ENCODE measurements at regions not wholly inside any gene's neighbourhood (a gene's known extent, or its start where the extent isn't known, plus 50 kb on each side); places are given as distances from the start of the nearest gene placed in this dataset.
"Not testable (repeated sequence)": the region's sequence is repeated elsewhere in the genome, so short reads cannot be mapped to it uniquely, and the experiment has no call there.

DNA sequence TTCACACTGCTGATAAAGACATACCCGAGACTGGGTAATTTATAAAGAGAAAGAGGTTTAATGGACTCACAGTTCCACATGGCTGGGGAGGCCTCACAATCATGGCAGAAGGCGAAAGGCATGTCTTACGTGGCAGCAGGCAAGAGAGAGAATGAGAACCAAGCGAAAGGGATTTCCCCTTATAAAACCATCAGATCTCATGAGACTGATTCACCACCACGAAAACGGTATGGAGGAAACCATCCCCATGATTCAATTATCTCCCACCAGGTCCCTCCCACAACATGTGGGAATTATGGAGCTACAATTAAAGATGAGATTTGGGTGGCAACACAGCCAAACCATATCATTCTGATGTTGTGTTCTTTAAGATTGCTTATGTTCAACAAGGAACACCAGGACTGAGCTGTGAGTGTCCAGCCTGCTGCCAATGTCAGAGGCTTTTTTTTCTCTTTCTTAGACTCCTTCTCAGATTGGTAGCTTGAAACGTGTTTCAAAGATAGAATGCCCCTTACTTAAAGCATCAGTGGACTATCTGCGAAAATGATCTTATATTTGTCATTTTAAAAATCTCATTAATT lies 124.1 kb upstream of the TWIST2 start:
- not testable (repeated sequence) for DNase-seq (ENCODE audit: low spot score)

GRCh38 chr2:238724728-238725127 lies 123.2 kb upstream of the TWIST2 start:
- DNase-seq (ENCODE audit: low spot score), result no peak

DNA sequence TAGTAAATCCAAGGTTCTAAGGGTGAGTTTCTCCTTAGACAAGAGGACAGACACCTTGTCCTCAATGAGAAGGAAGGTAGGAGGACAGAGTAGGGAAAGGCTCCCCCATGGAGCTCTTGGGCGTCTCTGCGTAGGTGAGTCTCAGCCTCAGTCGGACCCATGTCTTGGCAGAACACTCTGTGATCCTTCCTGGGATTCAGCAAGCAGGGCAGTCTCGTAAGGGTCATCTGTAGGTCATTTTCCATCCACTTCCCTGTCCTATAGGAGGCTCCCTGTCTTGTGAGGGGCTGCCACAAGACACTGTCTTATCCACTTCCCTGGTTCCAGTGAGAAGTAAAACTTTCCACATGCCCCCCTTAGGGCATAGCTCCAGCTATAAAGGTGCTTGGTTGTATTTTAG lies 122.6 kb upstream of the TWIST2 start:
- no peak for DNase-seq (ENCODE audit: low spot score)

GRCh38 chr2:238726670-238727584 lies 121.0 kb upstream of the TWIST2 start:
- DNase-seq (ENCODE audit: low spot score), result no peak

DNA sequence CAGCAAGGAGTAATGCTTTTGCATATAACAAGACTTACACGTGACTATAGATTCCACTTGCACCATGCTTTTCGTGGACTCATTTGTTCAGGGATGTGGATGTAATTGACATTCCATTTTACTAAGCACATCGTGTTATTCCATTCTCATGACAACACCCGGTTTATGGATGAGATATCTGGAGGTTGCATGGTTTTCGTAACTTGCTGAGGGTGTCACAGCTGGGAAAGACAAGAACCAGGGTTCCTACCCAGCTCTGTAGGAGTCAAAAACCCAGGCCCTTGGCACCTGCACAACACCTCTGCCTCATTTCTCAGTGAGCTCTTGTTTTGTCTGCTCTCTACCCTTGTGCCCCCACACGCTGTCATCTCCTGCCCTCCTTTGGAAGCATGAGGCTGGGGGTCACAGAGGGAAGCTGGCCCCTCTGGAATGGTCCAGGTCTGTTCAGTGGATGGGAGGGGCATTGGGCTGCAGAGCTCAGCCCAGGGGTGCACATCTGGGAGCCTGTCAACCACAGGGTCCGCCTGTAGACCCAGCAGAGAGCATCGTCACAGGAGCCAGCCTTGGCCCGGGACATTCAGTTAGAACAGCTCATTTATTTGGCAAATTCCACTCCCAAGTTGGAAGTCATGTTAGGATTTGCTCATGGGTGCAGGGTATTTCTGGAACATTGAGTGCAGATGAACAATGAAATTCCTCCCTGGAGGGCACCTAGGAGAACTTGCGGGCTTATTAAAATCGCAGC lies 120.1 kb upstream of the TWIST2 start:
- DNase-seq (ENCODE audit: low spot score), result no peak

DNA sequence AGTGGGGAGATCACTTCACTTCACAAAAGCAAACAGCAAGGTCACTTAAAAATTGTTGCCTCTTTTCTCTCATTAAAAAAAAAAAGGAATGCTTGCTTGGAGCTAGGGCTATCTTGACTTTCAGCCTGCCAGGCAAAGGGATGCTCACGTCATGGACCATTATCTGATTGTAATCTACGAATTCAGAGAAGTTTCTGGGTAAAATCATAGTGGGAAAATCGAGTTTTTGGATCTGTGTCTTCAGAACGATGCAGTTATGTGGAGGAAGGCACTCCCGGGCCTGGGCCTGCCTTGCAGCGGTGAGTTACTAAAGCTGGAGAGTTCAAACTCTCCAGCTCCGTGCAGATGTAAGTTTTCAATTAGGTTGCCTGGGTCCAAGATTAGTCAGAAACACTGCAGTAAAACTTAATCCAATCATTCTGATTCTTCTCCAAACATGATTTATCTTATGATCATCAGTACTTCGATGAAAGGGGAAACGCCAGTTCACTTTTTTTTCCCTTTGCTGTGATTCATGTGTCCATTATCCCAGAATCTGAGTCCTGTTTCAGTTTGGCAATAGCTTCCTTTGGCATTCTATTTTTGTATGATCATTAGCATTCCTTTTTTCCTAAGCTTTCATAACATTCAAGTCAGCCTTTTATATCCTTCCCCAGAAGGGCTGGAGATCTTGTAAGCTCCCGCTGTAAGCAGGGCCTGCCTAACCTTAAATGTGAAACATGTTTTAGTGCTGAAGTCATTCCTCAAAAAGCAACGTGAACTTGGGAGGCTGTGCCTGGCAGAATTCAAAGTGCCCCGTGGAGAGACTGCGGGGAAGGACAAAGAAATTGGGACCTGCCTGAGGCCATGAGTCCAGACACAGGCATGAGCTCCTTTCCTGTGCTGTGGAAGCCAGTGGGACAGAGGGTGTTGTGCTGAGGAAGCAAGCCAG lies 119.3 kb upstream of the TWIST2 start:
- DNase-seq (ENCODE audit: low spot score), result no peak

GRCh38 chr2:238729261-238729935 lies 118.5 kb upstream of the TWIST2 start:
- no peak for DNase-seq (ENCODE audit: low spot score)

- no peak for DNase-seq (ENCODE audit: low spot score)
Observed at GRCh38 chr2:238730001-238730669, 117.8 kb upstream of the TWIST2 start.

DNA sequence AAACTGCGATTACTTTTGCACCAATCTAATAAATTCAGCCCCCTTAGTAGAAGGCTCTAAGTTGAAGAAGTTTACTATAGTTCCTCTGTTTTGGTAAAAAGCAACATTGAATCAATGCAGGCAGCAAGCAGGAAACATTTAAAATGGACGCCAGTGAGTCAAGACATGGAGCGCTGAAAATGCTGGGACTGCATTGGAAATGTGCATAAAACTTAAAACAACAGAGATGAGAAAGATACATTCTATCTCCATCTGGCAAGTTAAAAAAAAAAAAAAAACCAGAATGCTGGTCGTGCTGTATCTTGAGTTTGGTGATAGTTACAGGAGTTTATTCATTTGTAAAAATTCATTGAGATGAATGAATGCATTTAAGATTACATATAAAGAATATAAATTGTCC lies 117.0 kb upstream of the TWIST2 start:
- no peak for DNase-seq (ENCODE audit: low spot score)

GRCh38 chr2:238731961-238732360 lies 115.9 kb upstream of the TWIST2 start:
- DNase-seq (ENCODE audit: low spot score), result no peak

DNA sequence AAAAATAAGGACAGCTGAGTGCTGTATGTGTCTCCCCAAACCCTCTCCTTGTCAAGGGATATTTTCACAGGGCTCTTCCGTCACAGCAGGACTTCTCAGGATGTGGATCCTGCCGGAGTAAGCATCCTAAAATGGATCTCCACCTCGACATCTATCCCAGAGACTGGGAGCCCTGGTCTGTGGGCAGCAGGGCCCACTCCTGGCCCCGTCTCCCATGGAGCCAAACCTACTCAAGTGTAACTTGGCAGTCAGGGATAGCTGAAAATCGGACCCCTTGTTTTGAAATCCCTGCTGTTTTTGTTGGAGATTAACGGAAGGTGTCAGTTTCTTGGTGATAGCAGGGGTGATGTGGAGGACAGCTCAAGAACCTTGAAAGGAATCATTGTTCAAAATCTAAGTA lies 109.0 kb upstream of the TWIST2 start:
- DNase-seq (ENCODE audit: low spot score), result no peak

- DNase-seq (ENCODE audit: low spot score), result no peak
Observed at GRCh38 chr2:238739668-238740067, 108.2 kb upstream of the TWIST2 start.

DNA sequence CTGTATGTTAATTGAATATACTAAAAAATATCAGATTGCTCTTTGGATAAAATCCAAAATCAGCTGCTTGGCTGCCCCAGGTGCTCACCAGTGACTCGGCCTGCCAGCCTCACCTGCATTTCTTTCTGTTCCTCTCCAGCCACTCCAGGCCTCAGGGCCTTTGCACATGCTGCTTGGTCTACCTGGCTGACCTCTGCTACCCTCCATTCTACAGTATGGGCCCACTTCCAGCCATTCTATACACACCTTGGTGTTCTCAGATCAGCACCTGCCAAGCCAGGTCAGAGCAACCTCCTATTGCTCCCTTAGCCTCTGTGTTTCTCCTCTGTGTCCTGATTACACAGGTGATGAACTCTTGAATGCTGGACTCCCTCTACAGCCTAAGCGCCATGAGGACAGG lies 106.6 kb upstream of the TWIST2 start:
- no peak for DNase-seq (ENCODE audit: low spot score)

DNA sequence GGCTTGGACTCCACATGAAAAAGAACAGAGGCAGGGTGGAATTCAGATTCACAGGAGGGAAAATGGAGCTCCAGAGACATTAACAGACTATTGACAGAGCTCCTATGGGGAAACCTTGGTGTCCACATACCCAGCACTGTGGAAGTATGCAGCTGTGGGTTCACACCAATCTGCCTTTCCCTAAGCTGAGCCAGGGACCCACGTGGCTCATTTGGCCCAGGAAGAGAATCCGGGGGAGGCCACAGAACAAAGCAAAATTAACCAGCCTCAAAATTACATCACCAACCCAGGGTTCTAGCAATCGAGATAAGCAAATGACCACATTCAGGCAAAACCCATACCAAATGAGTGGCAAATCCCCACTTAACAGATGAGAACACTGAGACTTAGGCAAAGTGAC lies 105.8 kb upstream of the TWIST2 start:
- DNase-seq (ENCODE audit: low spot score), result no peak

DNA sequence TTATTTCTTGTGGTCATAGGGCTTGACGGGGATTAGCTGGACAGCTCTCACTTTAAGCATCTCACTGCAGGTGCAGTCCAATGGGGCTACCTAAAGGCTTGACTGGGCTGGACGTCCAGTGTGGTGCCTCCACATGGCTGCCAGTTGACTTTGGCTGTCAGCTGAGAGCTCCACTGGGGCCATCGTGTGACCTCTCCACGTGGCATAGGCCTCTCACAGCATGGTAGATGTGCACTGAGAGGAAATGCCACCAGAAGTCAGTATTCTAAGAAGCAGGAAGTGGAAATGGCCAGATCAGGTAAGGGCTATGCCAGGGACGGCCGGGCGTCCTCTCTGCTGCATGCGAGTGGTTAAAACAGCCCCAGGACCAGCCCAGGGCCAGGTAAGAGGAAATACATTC lies 105.2 kb upstream of the TWIST2 start:
- no peak for DNase-seq (ENCODE audit: low spot score)

DNA sequence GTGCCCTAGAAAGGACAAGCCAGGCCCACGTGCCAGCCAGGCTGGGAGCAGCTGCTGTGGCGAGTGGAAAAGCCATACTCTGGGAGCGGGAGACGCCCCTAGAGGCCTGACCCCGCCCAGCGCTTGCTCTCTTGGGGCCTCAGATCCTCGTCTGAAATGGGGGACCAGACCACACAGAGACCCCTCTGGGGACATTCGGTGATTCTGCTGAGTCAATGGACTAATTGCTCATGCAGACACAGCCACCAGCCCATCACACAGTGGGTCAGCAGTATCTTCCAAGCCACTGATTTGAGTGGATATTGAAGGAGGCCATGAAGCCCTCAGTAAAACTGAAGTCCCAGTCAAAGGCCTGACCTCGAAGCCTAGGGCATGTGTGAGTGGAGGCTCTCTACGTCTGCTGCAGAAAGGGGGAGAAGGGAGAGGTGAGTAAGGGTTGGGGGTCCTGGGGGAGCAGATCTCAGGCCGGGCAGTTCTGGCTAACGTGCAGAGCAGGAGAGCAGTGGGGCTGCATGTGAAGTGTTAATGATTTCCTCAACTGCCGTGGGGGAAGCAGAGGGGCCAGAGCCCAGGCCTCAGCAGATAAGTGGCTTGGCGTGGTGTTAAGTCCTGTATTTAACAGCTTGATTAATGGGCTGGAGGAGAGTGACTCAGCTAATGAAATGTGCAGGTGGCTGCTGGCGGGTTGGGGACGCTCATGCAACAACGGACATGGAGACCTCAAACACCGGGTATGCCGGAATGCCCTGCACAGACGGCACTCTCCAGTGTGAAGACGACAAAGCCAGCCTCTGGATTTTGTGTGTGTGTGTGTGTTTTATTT lies 104.4 kb upstream of the TWIST2 start:
- no peak for DNase-seq (ENCODE audit: low spot score)

GRCh38 chr2:238744951-238745350 lies 102.9 kb upstream of the TWIST2 start:
- no peak for DNase-seq (ENCODE audit: low spot score)

DNA sequence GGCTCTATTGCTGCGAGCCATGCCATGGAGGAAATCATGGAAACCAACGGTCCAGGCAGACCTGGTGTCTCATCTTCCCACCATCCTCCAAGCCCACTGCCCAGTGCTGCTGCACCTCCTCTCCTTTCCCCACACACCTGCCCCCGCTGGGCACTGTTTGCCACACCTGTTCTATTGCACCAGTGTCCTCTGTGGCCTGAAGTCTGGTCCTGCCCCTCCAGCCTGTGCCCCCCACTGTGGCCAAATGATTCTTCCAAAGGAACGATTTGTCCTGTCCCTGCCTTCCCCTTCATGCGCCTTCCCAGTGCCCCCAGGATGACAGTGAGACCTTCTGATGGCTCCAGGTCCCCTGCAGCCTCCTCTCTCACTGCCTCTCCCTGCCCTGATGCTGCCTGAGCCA lies 101.9 kb upstream of the TWIST2 start:
- DNase-seq (ENCODE audit: low spot score), result no peak

DNA sequence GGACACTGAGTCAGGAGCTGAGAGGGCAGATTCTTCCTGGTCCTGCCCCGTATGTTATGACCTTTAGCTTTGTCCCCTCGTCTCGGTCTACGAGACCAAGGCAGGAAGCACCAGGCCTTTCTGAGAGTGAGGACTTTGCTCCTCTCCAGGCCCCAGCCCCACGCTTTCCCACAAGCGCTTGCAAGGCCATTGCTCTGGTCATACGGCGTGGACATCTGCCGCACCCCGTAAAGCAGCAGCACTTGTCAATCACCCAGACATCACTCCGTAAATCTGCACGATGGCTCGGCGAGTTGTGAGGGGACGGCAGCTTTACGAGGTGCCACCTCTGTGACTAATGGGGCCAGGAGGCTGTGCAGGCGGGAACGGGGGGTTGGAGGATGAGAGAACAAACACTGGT lies 100.8 kb upstream of the TWIST2 start:
- no peak for DNase-seq (ENCODE audit: low spot score)

DNA sequence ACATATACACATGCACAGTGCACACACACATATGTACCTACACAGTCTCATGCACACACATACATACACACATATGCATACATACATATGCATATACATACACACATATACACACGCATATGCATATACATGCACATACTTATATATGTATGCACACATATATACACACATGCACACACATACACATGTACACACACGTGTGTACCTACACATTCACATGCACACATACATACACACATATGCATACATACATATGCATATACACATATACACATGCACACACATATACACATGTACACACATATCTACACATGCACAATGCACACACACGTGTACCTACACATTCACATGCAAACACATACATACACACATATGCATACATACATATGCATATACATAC lies 100.3 kb upstream of the TWIST2 start:
- no peak for DNase-seq (ENCODE audit: low spot score)

All from HuH-7 (cell line).